ENCODE measurements at regions not wholly inside any gene's neighbourhood (a gene's known extent, or its start where the extent isn't known, plus 50 kb on each side); places are given as distances from the start of the nearest gene placed in this dataset.

GRCh38 chr18:64253222-64253621, 104.3 kb upstream of the LINC00305 start:
- H3K27ac ChIP-seq (ENCODE audit: insufficient read depth, low read length, poor library complexity, severe bottlenecking) = no peak overlapping the region
- no peaks in the 10 kb centered on the region for H3K9me3 ChIP-seq (ENCODE audit: control insufficient read depth, low read length)
- DNase-seq = no peak
- H3K36me3 ChIP-seq (ENCODE audit: control insufficient read depth, insufficient read depth, low read length) = no peaks in the 10 kb centered on the region
- no peaks in the 10 kb centered on the region for H3K27me3 ChIP-seq (replicated peaks; ENCODE audit: control insufficient read depth, insufficient read depth, low read length, poor library complexity, severe bottlenecking)
- no peaks in the 10 kb centered on the region for H3K4me1 ChIP-seq (ENCODE audit: control insufficient read depth, insufficient read depth, low read length, poor library complexity, severe bottlenecking)
- no peak overlapping the region for H3K4me3 ChIP-seq (ENCODE audit: insufficient read depth, low read depth, low read length, poor library complexity, severe bottlenecking)

- Histone ChIP-seq H3K4me3 (ENCODE audit: insufficient read depth, low read depth, low read length, poor library complexity, severe bottlenecking) (no peak overlapping the region), H3K36me3 (ENCODE audit: control insufficient read depth, insufficient read depth, low read length) (no peaks in the 10 kb centered on the region), H3K27ac (ENCODE audit: insufficient read depth, low read length, poor library complexity, severe bottlenecking) (no peak overlapping the region), H3K9me3 (ENCODE audit: control insufficient read depth, low read length) (no peaks in the 10 kb centered on the region), H3K27me3 (replicated peaks; ENCODE audit: control insufficient read depth, insufficient read depth, low read length, poor library complexity, severe bottlenecking) (no peaks in the 10 kb centered on the region), H3K4me1 (ENCODE audit: control insufficient read depth, insufficient read depth, low read length, poor library complexity, severe bottlenecking) (no peaks in the 10 kb centered on the region)
- DNase-seq = no peak
These were observed 99.9 kb upstream of the LINC00305 start for GRCh38 chr18:64248836-64249235.

- Histone ChIP-seq H3K27ac (ENCODE audit: insufficient read depth, low read length, poor library complexity, severe bottlenecking) (no peak overlapping the region), H3K9me3 (ENCODE audit: control insufficient read depth, low read length) (no peaks in the 10 kb centered on the region), H3K36me3 (ENCODE audit: control insufficient read depth, insufficient read depth, low read length) (no peaks in the 10 kb centered on the region), H3K4me3 (ENCODE audit: insufficient read depth, low read depth, low read length, poor library complexity, severe bottlenecking) (no peak overlapping the region), H3K4me1 (ENCODE audit: control insufficient read depth, insufficient read depth, low read length, poor library complexity, severe bottlenecking) (no peaks in the 10 kb centered on the region), H3K27me3 (replicated peaks; ENCODE audit: control insufficient read depth, insufficient read depth, low read length, poor library complexity, severe bottlenecking) (no peaks in the 10 kb centered on the region)
- DNase-seq = no peak
These were observed 96.4 kb upstream of the LINC00305 start for GRCh38 chr18:64245126-64245861.

GRCh38 chr18:64244571-64244970, 95.7 kb upstream of the LINC00305 start:
- no peaks in the 10 kb centered on the region for H3K27me3 ChIP-seq (replicated peaks; ENCODE audit: control insufficient read depth, insufficient read depth, low read length, poor library complexity, severe bottlenecking)
- no peak for DNase-seq
- no peak overlapping the region for H3K27ac ChIP-seq (ENCODE audit: insufficient read depth, low read length, poor library complexity, severe bottlenecking)
- H3K9me3 ChIP-seq (ENCODE audit: control insufficient read depth, low read length) = no peaks in the 10 kb centered on the region
- H3K4me3 ChIP-seq (ENCODE audit: insufficient read depth, low read depth, low read length, poor library complexity, severe bottlenecking) = no peak overlapping the region
- no peaks in the 10 kb centered on the region for H3K36me3 ChIP-seq (ENCODE audit: control insufficient read depth, insufficient read depth, low read length)
- H3K4me1 ChIP-seq (ENCODE audit: control insufficient read depth, insufficient read depth, low read length, poor library complexity, severe bottlenecking) = no peaks in the 10 kb centered on the region

- H3K27ac ChIP-seq (ENCODE audit: insufficient read depth, low read length, poor library complexity, severe bottlenecking) = no peak overlapping the region
- DNase-seq = no peak
- H3K4me1 ChIP-seq (ENCODE audit: control insufficient read depth, insufficient read depth, low read length, poor library complexity, severe bottlenecking) = no peaks in the 10 kb centered on the region
- H3K27me3 ChIP-seq (replicated peaks; ENCODE audit: control insufficient read depth, insufficient read depth, low read length, poor library complexity, severe bottlenecking) = no peaks in the 10 kb centered on the region
- H3K36me3 ChIP-seq (ENCODE audit: control insufficient read depth, insufficient read depth, low read length) = no peaks in the 10 kb centered on the region
- H3K4me3 ChIP-seq (ENCODE audit: insufficient read depth, low read depth, low read length, poor library complexity, severe bottlenecking) = no peak overlapping the region
- H3K9me3 ChIP-seq (ENCODE audit: control insufficient read depth, low read length) = no peaks in the 10 kb centered on the region
These were observed 91.4 kb upstream of the LINC00305 start for GRCh38 chr18:64240316-64240715.

- H3K4me1 ChIP-seq (ENCODE audit: control insufficient read depth, insufficient read depth, low read length, poor library complexity, severe bottlenecking) = no peaks in the 10 kb centered on the region
- H3K36me3 ChIP-seq (ENCODE audit: control insufficient read depth, insufficient read depth, low read length) = no peaks in the 10 kb centered on the region
- H3K4me3 ChIP-seq (ENCODE audit: insufficient read depth, low read depth, low read length, poor library complexity, severe bottlenecking) = no peak overlapping the region
- no peak overlapping the region for H3K27ac ChIP-seq (ENCODE audit: insufficient read depth, low read length, poor library complexity, severe bottlenecking)
- H3K27me3 ChIP-seq (replicated peaks; ENCODE audit: control insufficient read depth, insufficient read depth, low read length, poor library complexity, severe bottlenecking) = no peaks in the 10 kb centered on the region
- no peak for DNase-seq
- no peaks in the 10 kb centered on the region for H3K9me3 ChIP-seq (ENCODE audit: control insufficient read depth, low read length)
These were observed 89.2 kb upstream of the LINC00305 start for GRCh38 chr18:64238076-64238475.

GRCh38 chr18:64234321-64234720, 85.4 kb upstream of the LINC00305 start:
- Histone ChIP-seq H3K27ac (ENCODE audit: insufficient read depth, low read length, poor library complexity, severe bottlenecking) (no peak overlapping the region), H3K9me3 (ENCODE audit: control insufficient read depth, low read length) (no peaks in the 10 kb centered on the region), H3K4me1 (ENCODE audit: control insufficient read depth, insufficient read depth, low read length, poor library complexity, severe bottlenecking) (no peaks in the 10 kb centered on the region), H3K36me3 (ENCODE audit: control insufficient read depth, insufficient read depth, low read length) (no peaks in the 10 kb centered on the region), H3K4me3 (ENCODE audit: insufficient read depth, low read depth, low read length, poor library complexity, severe bottlenecking) (no peak overlapping the region), H3K27me3 (replicated peaks; ENCODE audit: control insufficient read depth, insufficient read depth, low read length, poor library complexity, severe bottlenecking) (no peaks in the 10 kb centered on the region)
- no peak for DNase-seq

- DNase-seq = no peak
- Histone ChIP-seq H3K4me3 (ENCODE audit: insufficient read depth, low read depth, low read length, poor library complexity, severe bottlenecking) (no peak overlapping the region), H3K27ac (ENCODE audit: insufficient read depth, low read length, poor library complexity, severe bottlenecking) (no peak overlapping the region), H3K4me1 (ENCODE audit: control insufficient read depth, insufficient read depth, low read length, poor library complexity, severe bottlenecking) (no peaks in the 10 kb centered on the region), H3K36me3 (ENCODE audit: control insufficient read depth, insufficient read depth, low read length) (no peaks in the 10 kb centered on the region), H3K9me3 (ENCODE audit: control insufficient read depth, low read length) (no peaks in the 10 kb centered on the region), H3K27me3 (replicated peaks; ENCODE audit: control insufficient read depth, insufficient read depth, low read length, poor library complexity, severe bottlenecking) (no peaks in the 10 kb centered on the region)
These were observed 85.0 kb upstream of the LINC00305 start for GRCh38 chr18:64233851-64234250.

GRCh38 chr18:64220941-64221340, 72.1 kb upstream of the LINC00305 start:
- no peaks in the 10 kb centered on the region for H3K36me3 ChIP-seq (ENCODE audit: control insufficient read depth, insufficient read depth, low read length)
- no peak overlapping the region for H3K27ac ChIP-seq (ENCODE audit: insufficient read depth, low read length, poor library complexity, severe bottlenecking)
- H3K4me1 ChIP-seq (ENCODE audit: control insufficient read depth, insufficient read depth, low read length, poor library complexity, severe bottlenecking) = no peaks in the 10 kb centered on the region
- no peaks in the 10 kb centered on the region for H3K9me3 ChIP-seq (ENCODE audit: control insufficient read depth, low read length)
- H3K27me3 ChIP-seq (replicated peaks; ENCODE audit: control insufficient read depth, insufficient read depth, low read length, poor library complexity, severe bottlenecking) = no peaks in the 10 kb centered on the region
- no peak overlapping the region for H3K4me3 ChIP-seq (ENCODE audit: insufficient read depth, low read depth, low read length, poor library complexity, severe bottlenecking)
- DNase-seq = no peak

- no peak overlapping the region for H3K4me3 ChIP-seq (ENCODE audit: insufficient read depth, low read depth, low read length, poor library complexity, severe bottlenecking)
- DNase-seq = no peak
- H3K9me3 ChIP-seq (ENCODE audit: control insufficient read depth, low read length) = no peaks in the 10 kb centered on the region
- H3K27me3 ChIP-seq (replicated peaks; ENCODE audit: control insufficient read depth, insufficient read depth, low read length, poor library complexity, severe bottlenecking) = no peaks in the 10 kb centered on the region
- H3K36me3 ChIP-seq (ENCODE audit: control insufficient read depth, insufficient read depth, low read length) = no peaks in the 10 kb centered on the region
- no peak overlapping the region for H3K27ac ChIP-seq (ENCODE audit: insufficient read depth, low read length, poor library complexity, severe bottlenecking)
- no peaks in the 10 kb centered on the region for H3K4me1 ChIP-seq (ENCODE audit: control insufficient read depth, insufficient read depth, low read length, poor library complexity, severe bottlenecking)
These were observed 70.6 kb upstream of the LINC00305 start for GRCh38 chr18:64219517-64219916.
